ENCODE measurements at regions not wholly inside any gene's neighbourhood (a gene's known extent, or its start where the extent isn't known, plus 50 kb on each side); places are given as distances from the start of the nearest gene placed in this dataset.

DNA sequence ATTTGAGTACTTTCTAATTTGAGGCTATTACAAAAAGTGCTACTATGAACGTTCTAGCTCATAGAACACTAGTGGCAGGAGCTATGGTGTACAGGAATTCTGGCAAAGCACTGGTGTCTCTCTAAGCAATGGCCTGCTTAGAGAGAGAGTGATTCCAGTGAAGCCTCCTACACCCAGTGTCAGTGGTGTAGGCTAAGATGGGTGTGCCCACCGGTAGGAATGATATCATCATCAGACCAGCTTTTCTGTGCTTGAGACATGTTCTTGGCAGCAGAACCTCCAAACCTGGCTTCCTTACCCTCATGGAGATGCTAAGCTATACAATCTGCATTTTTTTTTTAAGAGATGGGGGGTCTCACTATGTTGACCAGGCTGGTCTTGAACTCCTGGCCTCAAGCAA, 370.3 kb downstream of the SOX9 start:
- no peak for DNase-seq
- Histone ChIP-seq H3K27ac (ENCODE audit: low read length) (no peak overlapping the region), H3K4me2 (ENCODE audit: low read depth, low read length) (no peak overlapping the region), H3F3A (ENCODE audit: insufficient read depth, low read length) (no peaks in the 10 kb centered on the region), H3K36me3 (replicated peaks; ENCODE audit: insufficient read depth, low read length) (no peaks in the 10 kb centered on the region), H4K20me1 (ENCODE audit: insufficient read depth, low read length) (peaks cover 19% of the 10 kb centered on the region), H3K9me2 (replicated peaks; ENCODE audit: insufficient read depth, low read length) (no peaks in the 10 kb centered on the region), H3K4me3 (ENCODE audit: low read length) (no peak overlapping the region), H3K79me2 (ENCODE audit: low read length) (peaks cover 98% of the 10 kb centered on the region), H2AFZ (ENCODE audit: low read length) (no peak overlapping the region), H3K27me3 (replicated peaks; ENCODE audit: insufficient read depth, low read length) (no peaks in the 10 kb centered on the region), H3K9ac (ENCODE audit: low read length) (no peak overlapping the region), H3K9me3 (replicated peaks; ENCODE audit: insufficient read depth, low read length) (no peaks in the 10 kb centered on the region), H3K4me1 (ENCODE audit: low read length) (no peaks in the 10 kb centered on the region)
- TF ChIP-seq EZH2phosphoT487 (IDR thresholded peaks at IDR 0.05; ENCODE audit: low read length) = no peak
- TF ChIP-seq, protein P1, sequence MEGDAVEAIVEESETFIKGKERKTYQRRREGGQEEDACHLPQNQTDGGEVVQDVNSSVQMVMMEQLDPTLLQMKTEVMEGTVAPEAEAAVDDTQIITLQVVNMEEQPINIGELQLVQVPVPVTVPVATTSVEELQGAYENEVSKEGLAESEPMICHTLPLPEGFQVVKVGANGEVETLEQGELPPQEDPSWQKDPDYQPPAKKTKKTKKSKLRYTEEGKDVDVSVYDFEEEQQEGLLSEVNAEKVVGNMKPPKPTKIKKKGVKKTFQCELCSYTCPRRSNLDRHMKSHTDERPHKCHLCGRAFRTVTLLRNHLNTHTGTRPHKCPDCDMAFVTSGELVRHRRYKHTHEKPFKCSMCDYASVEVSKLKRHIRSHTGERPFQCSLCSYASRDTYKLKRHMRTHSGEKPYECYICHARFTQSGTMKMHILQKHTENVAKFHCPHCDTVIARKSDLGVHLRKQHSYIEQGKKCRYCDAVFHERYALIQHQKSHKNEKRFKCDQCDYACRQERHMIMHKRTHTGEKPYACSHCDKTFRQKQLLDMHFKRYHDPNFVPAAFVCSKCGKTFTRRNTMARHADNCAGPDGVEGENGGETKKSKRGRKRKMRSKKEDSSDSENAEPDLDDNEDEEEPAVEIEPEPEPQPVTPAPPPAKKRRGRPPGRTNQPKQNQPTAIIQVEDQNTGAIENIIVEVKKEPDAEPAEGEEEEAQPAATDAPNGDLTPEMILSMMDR (IDR thresholded peaks at IDR 0.05; ENCODE audit: low read length) = no peak
- TF ChIP-seq EZH2 (optimal IDR thresholded peaks at IDR 0.05; ENCODE audit: low read depth, low read length) = no peak

DNA sequence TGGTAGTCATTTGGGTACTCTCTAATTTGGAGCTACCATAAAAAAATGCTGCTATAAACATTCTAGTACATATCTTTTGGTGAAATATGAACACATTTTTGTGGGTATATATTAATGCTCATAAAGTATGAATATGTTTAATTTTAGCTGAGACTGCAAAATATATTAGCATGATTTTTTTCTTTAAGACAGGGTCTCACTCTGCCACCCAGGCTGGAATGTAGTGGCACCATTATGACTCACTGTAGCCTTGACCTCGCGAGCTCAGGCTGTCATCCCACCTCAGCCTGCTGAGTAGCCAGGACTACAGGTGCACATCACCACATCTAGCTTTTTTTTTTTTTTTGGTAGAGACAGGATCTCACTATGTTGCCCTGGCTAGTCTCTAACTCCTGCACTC, 371.7 kb downstream of the SOX9 start:
- peaks cover 100% of the 10 kb centered on the region for H3K79me2 ChIP-seq (ENCODE audit: low read length)
- H3K4me2 ChIP-seq (ENCODE audit: low read depth, low read length) = no peak overlapping the region
- no peak overlapping the region for H3K27ac ChIP-seq (ENCODE audit: low read length)
- TF ChIP-seq EZH2 (optimal IDR thresholded peaks at IDR 0.05; ENCODE audit: low read depth, low read length) (no peak), EZH2phosphoT487 (IDR thresholded peaks at IDR 0.05; ENCODE audit: low read length) (no peak)
- TF ChIP-seq, protein P1 (IDR thresholded peaks at IDR 0.05; ENCODE audit: low read length) = no peak
- no peaks in the 10 kb centered on the region for H3K27me3 ChIP-seq (replicated peaks; ENCODE audit: insufficient read depth, low read length)
- no peak for DNase-seq
- no peaks in the 10 kb centered on the region for H3F3A ChIP-seq (ENCODE audit: insufficient read depth, low read length)
- no peak overlapping the region for H2AFZ ChIP-seq (ENCODE audit: low read length)
- H3K4me1 ChIP-seq (ENCODE audit: low read length) = no peaks in the 10 kb centered on the region
- no peak overlapping the region for H3K9ac ChIP-seq (ENCODE audit: low read length)
- H3K9me3 ChIP-seq (replicated peaks; ENCODE audit: insufficient read depth, low read length) = no peaks in the 10 kb centered on the region
- H3K4me3 ChIP-seq (ENCODE audit: low read length) = no peak overlapping the region
- H4K20me1 ChIP-seq (ENCODE audit: insufficient read depth, low read length) = peaks cover 19% of the 10 kb centered on the region
- H3K36me3 ChIP-seq (replicated peaks; ENCODE audit: insufficient read depth, low read length) = no peaks in the 10 kb centered on the region
- H3K9me2 ChIP-seq (replicated peaks; ENCODE audit: insufficient read depth, low read length) = no peaks in the 10 kb centered on the region

DNA sequence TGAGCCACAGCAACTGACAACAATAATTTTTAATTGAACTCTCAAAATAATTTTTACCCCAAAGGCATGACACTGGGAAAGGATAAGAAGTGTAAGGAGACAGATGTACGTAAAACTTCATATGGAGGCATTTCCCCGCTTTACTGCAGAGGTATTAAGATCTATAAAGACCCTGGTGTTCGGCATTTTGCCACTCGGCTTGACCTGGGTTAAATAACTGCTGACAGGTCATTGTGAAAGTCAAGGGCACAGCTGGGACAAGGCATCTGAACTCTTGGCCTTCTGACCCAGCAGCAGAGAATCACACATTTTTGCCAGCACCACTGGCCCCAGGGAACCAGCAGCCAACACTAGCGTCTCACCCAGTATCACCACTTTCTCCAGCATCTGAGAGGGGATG, 372.1 kb downstream of the SOX9 start:
- no peaks in the 10 kb centered on the region for H3K9me2 ChIP-seq (replicated peaks; ENCODE audit: insufficient read depth, low read length)
- TF ChIP-seq, protein P1 (IDR thresholded peaks at IDR 0.05; ENCODE audit: low read length) = no peak
- no peak overlapping the region for H3K4me2 ChIP-seq (ENCODE audit: low read depth, low read length)
- H3K4me3 ChIP-seq (ENCODE audit: low read length) = no peak overlapping the region
- H4K20me1 ChIP-seq (ENCODE audit: insufficient read depth, low read length) = peaks cover 19% of the 10 kb centered on the region
- H2AFZ ChIP-seq (ENCODE audit: low read length) = no peak overlapping the region
- no peaks in the 10 kb centered on the region for H3K27me3 ChIP-seq (replicated peaks; ENCODE audit: insufficient read depth, low read length)
- H3F3A ChIP-seq (ENCODE audit: insufficient read depth, low read length) = no peaks in the 10 kb centered on the region
- H3K36me3 ChIP-seq (replicated peaks; ENCODE audit: insufficient read depth, low read length) = no peaks in the 10 kb centered on the region
- peaks cover 100% of the 10 kb centered on the region for H3K79me2 ChIP-seq (ENCODE audit: low read length)
- no peaks in the 10 kb centered on the region for H3K4me1 ChIP-seq (ENCODE audit: low read length)
- no peak for DNase-seq
- H3K9me3 ChIP-seq (replicated peaks; ENCODE audit: insufficient read depth, low read length) = no peaks in the 10 kb centered on the region
- no peak overlapping the region for H3K27ac ChIP-seq (ENCODE audit: low read length)
- H3K9ac ChIP-seq (ENCODE audit: low read length) = no peak overlapping the region
